ENCODE measurements at regions not wholly inside any gene's neighbourhood (a gene's known extent, or its start where the extent isn't known, plus 50 kb on each side); places are given as distances from the start of the nearest gene placed in this dataset.

DNA sequence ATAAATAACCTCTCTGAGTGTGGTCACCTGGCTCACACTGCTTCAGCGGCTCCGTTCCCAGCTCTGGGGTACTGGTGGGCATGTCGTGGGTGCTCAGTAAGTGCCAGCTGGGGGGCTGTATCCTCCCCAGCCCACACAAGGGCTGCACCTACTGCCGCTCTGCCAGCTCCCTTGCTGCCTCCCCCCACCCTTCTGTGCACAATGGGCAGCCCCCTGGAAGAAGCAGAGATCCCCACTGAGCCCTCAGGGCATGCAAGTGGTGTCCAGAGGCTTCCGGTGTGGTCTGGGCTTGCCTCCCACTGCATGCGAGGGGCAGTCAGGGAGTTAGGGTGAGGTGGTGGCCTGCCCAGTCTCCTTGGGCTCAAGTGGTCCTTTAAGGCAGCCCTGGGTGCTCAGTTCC lies 58.3 kb upstream of the TRPM1 start:
- DNase-seq (ENCODE audit: extremely low read depth, low read depth): no peak
- TF ChIP-seq, protein P1, sequence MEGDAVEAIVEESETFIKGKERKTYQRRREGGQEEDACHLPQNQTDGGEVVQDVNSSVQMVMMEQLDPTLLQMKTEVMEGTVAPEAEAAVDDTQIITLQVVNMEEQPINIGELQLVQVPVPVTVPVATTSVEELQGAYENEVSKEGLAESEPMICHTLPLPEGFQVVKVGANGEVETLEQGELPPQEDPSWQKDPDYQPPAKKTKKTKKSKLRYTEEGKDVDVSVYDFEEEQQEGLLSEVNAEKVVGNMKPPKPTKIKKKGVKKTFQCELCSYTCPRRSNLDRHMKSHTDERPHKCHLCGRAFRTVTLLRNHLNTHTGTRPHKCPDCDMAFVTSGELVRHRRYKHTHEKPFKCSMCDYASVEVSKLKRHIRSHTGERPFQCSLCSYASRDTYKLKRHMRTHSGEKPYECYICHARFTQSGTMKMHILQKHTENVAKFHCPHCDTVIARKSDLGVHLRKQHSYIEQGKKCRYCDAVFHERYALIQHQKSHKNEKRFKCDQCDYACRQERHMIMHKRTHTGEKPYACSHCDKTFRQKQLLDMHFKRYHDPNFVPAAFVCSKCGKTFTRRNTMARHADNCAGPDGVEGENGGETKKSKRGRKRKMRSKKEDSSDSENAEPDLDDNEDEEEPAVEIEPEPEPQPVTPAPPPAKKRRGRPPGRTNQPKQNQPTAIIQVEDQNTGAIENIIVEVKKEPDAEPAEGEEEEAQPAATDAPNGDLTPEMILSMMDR (IDR thresholded peaks at IDR 0.05; ENCODE audit: low read depth, low read length): no peak

DNA sequence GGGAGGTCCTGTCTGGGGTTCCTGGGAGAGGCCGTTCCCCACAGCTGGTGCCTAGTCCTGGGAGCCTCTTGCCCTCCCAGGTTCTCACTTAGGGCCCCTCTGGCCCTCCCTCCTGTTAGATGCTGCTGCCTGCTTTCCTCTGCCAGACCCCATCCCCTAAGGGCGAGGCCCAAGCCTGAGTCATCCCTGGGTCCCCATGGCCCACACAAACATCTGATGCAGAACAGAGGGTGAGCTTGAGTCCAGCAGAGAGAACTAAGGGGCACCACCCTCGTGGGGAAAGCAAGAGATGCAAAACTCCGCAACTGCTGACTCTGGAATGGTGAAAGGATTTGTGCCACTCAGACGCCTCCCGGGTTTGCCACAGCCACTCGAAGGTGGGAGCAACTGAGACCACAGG lies 58.8 kb upstream of the TRPM1 start:
- no peak for DNase-seq (ENCODE audit: extremely low read depth, low read depth)
- TF ChIP-seq, protein P1 (IDR thresholded peaks at IDR 0.05; ENCODE audit: low read depth, low read length): no peak

DNA sequence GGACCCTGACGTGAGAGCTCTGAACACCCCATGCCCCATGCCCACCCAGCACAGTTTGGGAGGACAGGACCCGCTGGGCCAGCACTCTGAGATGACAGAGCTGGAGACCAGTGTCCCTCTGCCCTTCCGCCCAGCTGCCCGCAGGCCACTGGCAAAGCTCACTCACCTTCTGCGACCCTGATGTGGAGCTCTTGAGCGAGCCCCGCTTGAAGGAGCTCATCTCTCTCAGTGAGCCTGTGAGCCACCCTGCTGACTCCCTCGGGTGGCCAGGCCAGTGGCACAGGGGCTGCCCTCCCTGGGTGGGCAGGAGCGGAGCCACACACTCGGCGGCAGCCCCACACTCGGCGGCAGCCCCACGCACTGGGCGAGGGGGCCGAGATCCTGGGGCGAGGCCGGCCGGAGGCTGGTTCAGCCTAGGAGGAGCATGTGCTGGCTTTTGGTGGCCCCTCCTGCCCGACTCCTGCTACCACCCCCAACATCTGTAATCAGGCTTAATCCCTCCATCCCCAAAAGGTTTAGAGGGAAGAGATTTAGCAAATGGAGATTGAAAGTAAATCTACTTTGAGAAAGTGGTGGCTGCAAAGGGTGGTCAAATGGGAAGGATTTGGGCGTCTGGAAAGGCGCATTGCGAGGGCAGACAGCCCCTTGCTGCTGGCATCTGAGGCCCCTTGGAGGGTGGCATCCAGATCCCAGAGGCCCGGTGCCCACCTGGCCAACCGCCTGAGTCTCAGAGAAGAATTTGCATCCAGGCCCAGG lies 59.4 kb upstream of the TRPM1 start:
- TF ChIP-seq, protein P1 (IDR thresholded peaks at IDR 0.05; ENCODE audit: low read depth, low read length): no peak
- no peak for DNase-seq (ENCODE audit: extremely low read depth, low read depth)

DNA sequence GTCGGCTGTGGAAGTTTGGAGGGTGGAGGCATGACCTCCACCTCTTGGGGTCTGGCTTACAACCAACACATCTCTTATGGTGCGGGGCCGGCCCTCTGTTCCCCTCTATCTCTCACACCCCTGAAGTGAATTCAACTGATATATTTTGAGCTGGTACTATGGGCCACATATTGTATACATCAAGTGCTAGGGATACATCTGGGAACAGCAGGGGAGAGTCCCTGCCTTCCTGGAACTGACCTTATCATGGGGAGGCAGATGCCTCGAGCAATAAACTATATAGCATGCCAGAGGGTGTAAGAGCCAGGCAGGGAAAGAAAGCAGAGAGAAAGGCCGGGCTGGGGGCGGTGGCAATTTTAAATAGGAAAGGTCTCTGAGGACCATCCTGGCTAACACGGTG lies 60.4 kb upstream of the TRPM1 start:
- TF ChIP-seq, protein P1 (IDR thresholded peaks at IDR 0.05; ENCODE audit: low read depth, low read length): no peak
- no peak for DNase-seq (ENCODE audit: extremely low read depth, low read depth)

DNA sequence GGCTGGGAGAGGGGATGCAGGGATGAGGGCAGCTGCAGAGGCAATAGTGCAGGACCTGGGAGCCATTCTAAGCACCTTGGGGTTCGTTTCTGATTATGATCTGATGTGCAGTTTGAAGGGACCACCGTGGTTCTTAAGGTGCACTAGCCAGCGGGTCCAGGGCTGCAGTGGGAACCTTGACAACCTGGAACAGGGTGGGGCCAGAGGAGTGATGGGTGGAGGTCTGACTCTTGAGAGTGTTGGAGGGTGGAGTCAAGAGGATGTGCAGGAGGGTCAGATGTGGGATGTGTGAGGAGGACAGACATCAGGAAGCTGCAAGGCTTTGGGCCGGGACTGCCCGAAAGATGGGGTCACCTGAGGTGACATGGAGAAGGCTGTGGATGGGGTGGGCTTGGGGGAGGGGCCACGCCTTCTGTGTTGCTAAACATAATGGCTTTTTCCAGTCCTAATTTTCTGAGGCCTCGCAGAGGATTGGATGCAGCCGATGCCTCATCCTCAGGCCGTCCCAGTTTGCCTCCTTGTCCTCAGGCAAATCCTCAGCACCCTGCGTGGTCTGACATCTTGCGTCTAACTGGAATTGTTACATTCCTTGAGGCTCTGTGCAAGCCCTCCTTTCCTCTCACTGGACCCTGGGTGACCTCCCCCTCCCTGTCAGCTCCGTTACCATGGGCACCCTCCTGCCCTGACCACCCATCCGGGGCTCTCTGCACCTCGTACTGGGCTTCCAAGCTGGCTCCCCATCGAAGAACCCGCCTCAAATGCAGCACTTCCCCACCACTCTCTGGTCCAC lies 61.4 kb upstream of the TRPM1 start:
- TF ChIP-seq, protein P1 (IDR thresholded peaks at IDR 0.05; ENCODE audit: low read depth, low read length): no peak

DNA sequence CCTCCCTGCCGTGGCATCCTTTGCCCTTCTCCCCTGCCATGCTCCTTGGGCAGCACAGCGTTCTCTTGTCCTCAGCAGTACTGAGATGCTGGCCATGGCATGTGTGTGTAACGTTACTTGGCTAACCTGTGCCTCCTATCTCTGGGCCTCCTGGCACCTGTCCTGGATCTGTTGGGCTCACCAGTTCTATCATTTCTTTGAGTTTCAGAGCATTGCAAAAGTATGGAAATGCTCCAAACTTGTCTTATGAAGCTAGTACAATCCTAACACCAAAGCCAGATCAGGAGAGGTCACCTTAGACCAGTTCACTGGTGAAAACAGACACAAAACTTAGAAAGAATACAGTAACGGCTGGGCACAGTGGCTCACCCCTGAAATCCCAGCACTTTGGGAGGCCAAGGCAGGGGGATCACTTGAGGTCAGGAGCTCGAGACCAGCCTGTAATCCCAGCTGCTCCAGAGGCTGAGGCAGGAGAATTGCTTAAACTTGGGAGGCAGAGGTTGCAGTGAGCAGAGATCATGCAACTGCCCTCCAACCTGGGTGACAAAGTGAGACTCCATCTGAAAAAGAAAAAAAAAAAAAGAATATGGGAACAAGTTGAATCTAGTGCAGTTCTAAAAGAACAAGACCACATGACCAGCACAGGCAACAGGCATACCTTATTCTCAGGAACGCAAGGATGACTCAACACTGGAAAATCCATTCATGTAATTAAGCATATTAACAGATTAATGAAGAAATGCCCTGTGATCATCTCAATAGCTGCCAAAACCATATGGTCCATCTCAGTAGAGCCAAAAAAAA lies 62.4 kb upstream of the TRPM1 start:
- TF ChIP-seq, protein P1 (IDR thresholded peaks at IDR 0.05; ENCODE audit: low read depth, low read length): no peak
- no peak for DNase-seq (ENCODE audit: extremely low read depth, low read depth)

More for the DNA sequence above, 61.4 kb upstream of the TRPM1 start:
- DNase-seq (ENCODE audit: extremely low read depth, low read depth): no peak

All from AG09319 (cell line).